OCI-LY7 (cell line): ENCODE measurements at regions not wholly inside any gene's neighbourhood (a gene's known extent, or its start where the extent isn't known, plus 50 kb on each side); places are given as distances from the start of the nearest gene placed in this dataset.

Experiments used
- BruUV-seq: library from RNA; stranded (reverse); fragments of 400-500 nt; replicated peaks from 2 replicates; lab custom pipeline; 2021; lab: Mats Ljungman, UMichigan
- CTCF ChIA-PET: fragments of 300-600 bp; sonication (Branson Sonifier 250); formaldehyde crosslinking; loops from one replicate; lab custom pipeline; 2022; ENCODE audit warnings: antibody characterized with exemption; ENCODE audit not compliant: unreplicated experiment; lab: Charles Lee
- POLR2A ChIA-PET: fragments of 300-600 bp; sonication (Branson Sonifier 250); formaldehyde crosslinking; loops from one replicate; lab custom pipeline; 2022; ENCODE audit warnings: antibody characterized with exemption; lab: Charles Lee
- DNase-seq: peaks from one replicate; pipeline ENCODE4 v3.0.0-alpha.2; 2015; ENCODE audit warnings: low spot score
- H2AFZ ChIP-seq: fragments of 200-600 bp; sonication (generic), shearing (Covaris generic); 2 replicates; pipeline ENCODE4 v1.6.1; 2014; ENCODE audit warnings: mild to moderate bottlenecking, antibody characterized with exemption, low read length, moderate library complexity
- H3K27ac ChIP-seq: fragments of 200-600 bp; sonication (generic); 2 replicates; pipeline ENCODE4 v1.5.1; 2014; ENCODE audit warnings: mixed run types, low read depth, mild to moderate bottlenecking, moderate library complexity, low read length, inconsistent platforms; ENCODE audit not compliant: poor library complexity, severe bottlenecking
- H3K36me3 ChIP-seq: fragments of 200-600 bp; sonication (generic); 2 replicates; pipeline ENCODE4 v1.6.1; 2014; ENCODE audit warnings: mild to moderate bottlenecking, antibody characterized with exemption, low read length, moderate library complexity, mixed read lengths; ENCODE audit not compliant: insufficient read depth
- H3K4me1 ChIP-seq: fragments of 200-600 bp; sonication (generic); 2 replicates; pipeline ENCODE4 v1.5.1; 2014; ENCODE audit warnings: mild to moderate bottlenecking, low read length; ENCODE audit not compliant: insufficient read depth, poor library complexity, severe bottlenecking
- H3K4me2 ChIP-seq: fragments of 200-600 bp; sonication (generic); 2 replicates; pipeline ENCODE4 v1.6.1; 2014; ENCODE audit warnings: mild to moderate bottlenecking, low read length
- H3K4me3 ChIP-seq: fragments of 200-600 bp; sonication (generic); 2 replicates; pipeline ENCODE4 v1.5.1; 2014; ENCODE audit warnings: mild to moderate bottlenecking, low read depth, low read length; ENCODE audit not compliant: poor library complexity, severe bottlenecking
- H3K79me2 ChIP-seq: fragments of 200-600 bp; sonication (generic); 2 replicates; pipeline ENCODE4 v1.6.1; 2016; ENCODE audit warnings: low read depth, mild to moderate bottlenecking, low read length, moderate library complexity, mixed read lengths; ENCODE audit not compliant: insufficient read depth
- H3K9me2 ChIP-seq: fragments of 200-600 bp; sonication (generic); 2 replicates; pipeline ENCODE4 v1.6.1; 2016; ENCODE audit warnings: mild to moderate bottlenecking, low read length, mixed read lengths; ENCODE audit not compliant: insufficient read depth
- H3K9me3 ChIP-seq: fragments of 200-600 bp; sonication (generic); 2 replicates; pipeline ENCODE4 v1.6.1; 2014; ENCODE audit warnings: mild to moderate bottlenecking, mixed run types, low read length, mixed read lengths
- H4K20me1 ChIP-seq: fragments of 200-600 bp; sonication (generic); 2 replicates; pipeline ENCODE4 v1.6.1; 2014; ENCODE audit warnings: mild to moderate bottlenecking, antibody characterized with exemption, low read length, moderate library complexity, mixed read lengths; ENCODE audit not compliant: insufficient read depth
- EZH2phosphoT487 ChIP-seq: fragments of 200-600 bp; sonication (generic); IDR thresholded peaks from 2 replicates; pipeline ENCODE4 v1.6.1; 2018; ENCODE audit warnings: low read depth, borderline replicate concordance, mild to moderate bottlenecking, mixed run types, antibody characterized with exemption, low read length, moderate library complexity, mixed read lengths
- intact Hi-C: fragments of 100-400 bp; cut with micrococcal nuclease; formaldehyde crosslinking; loops from one replicate; pipeline ENCODE4 v1.10.0; 2022; ENCODE audit not compliant: unreplicated experiment
- TF ChIP-seq, protein P1 (sequence below): fragments of 200-600 bp; sonication (generic); conservative IDR thresholded peaks from 2 replicates; pipeline ENCODE4 v1.5.1; 2014; ENCODE audit warnings: mild to moderate bottlenecking, antibody characterized with exemption, low read length, moderate library complexity, mixed read lengths

DNA sequence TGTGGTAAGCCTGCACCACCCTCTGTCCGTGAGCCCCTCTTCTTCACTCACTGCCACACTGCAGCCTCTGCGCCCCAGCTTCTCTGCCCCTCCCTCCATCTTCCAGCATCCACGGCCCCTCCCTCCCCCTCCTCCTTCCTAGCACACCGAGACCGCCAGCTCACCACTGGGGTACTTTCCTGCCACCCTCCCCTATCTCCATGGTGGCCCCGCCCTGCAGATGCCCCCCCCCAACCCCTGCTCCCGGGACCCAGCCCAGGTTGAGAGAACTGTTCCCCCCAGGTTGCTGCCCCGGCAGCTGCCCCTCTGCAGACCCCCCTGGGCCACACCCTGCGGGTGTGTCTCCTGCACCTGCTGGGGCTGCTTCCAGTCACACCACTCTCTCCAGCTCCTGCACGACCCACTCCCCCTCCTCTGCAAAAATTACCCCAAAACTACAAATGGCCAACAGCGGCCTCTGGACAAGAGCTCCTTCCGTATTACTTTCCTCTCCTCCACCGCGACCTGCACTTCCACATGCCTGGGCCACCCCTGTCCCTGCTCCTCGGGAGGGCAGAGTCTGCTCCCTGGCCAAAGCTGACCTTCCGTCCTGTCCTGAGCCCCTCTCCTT is 209.2 kb upstream of the PPP2R2D start:
- no peak overlapping the region for H3K4me3 ChIP-seq
- ChIA-PET POLR2A (no interaction called here), CTCF (no interaction called here)
- intact Hi-C loops, result no loop called here
- no peak overlapping the region for H2AFZ ChIP-seq
- no peaks in the 10 kb centered on the region for H3K79me2 ChIP-seq
- TF ChIP-seq, protein P1, sequence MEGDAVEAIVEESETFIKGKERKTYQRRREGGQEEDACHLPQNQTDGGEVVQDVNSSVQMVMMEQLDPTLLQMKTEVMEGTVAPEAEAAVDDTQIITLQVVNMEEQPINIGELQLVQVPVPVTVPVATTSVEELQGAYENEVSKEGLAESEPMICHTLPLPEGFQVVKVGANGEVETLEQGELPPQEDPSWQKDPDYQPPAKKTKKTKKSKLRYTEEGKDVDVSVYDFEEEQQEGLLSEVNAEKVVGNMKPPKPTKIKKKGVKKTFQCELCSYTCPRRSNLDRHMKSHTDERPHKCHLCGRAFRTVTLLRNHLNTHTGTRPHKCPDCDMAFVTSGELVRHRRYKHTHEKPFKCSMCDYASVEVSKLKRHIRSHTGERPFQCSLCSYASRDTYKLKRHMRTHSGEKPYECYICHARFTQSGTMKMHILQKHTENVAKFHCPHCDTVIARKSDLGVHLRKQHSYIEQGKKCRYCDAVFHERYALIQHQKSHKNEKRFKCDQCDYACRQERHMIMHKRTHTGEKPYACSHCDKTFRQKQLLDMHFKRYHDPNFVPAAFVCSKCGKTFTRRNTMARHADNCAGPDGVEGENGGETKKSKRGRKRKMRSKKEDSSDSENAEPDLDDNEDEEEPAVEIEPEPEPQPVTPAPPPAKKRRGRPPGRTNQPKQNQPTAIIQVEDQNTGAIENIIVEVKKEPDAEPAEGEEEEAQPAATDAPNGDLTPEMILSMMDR, result no peak
- TF ChIP-seq EZH2phosphoT487, result no peak
- no peaks in the 10 kb centered on the region for H3K9me3 ChIP-seq
- H3K36me3 ChIP-seq, result no peaks in the 10 kb centered on the region
- no peaks in the 10 kb centered on the region for H4K20me1 ChIP-seq
- H3K27ac ChIP-seq, result no peak overlapping the region
- no peak for DNase-seq
- no peaks in the 10 kb centered on the region for H3K9me2 ChIP-seq
- no peaks in the 10 kb centered on the region for H3K4me1 ChIP-seq
- no peak overlapping the region for H3K4me2 ChIP-seq
- no TSS peak for BruUV-seq

DNA sequence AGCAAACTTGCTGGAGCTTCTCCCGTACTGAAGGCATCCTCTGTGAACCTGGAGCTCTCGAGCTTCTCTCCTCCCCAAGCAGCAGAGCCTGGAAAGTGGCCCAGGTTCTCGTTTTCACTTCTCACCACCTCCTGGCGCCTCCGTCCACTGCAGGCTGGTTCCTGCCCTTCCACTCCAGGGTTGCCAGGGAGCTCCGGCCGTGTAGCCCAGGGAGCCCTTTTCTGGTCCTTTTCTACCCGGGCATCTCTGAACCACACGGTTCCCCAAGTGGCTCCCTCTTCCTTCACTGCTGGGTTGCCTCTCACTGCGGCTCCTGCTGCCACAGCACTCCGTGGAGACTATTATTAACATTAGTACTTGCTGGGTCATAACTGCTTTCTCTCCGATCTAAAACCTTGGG is 208.6 kb upstream of the PPP2R2D start:
- Histone ChIP-seq H3K36me3 (no peaks in the 10 kb centered on the region), H3K4me3 (no peak overlapping the region), H3K27ac (no peak overlapping the region), H4K20me1 (no peaks in the 10 kb centered on the region), H2AFZ (no peak overlapping the region), H3K4me2 (no peak overlapping the region), H3K9me2 (no peaks in the 10 kb centered on the region), H3K79me2 (no peaks in the 10 kb centered on the region), H3K4me1 (no peaks in the 10 kb centered on the region), H3K9me3 (no peaks in the 10 kb centered on the region)
- TF ChIP-seq, protein P1, result no peak
- no peak for TF ChIP-seq EZH2phosphoT487
- ChIA-PET CTCF (no interaction called here), POLR2A (no interaction called here)
- no TSS peak for BruUV-seq
- intact Hi-C loops, result no loop called here
- no peak for DNase-seq

- no peak for TF ChIP-seq EZH2phosphoT487
- TF ChIP-seq, protein P1, result no peak
- intact Hi-C loops, result no loop called here
- Histone ChIP-seq H3K9me2 (no peaks in the 10 kb centered on the region), H3K4me3 (no peak overlapping the region), H3K79me2 (no peaks in the 10 kb centered on the region), H4K20me1 (no peaks in the 10 kb centered on the region), H3K36me3 (no peaks in the 10 kb centered on the region), H3K9me3 (no peaks in the 10 kb centered on the region), H3K4me2 (no peak overlapping the region), H3K27ac (no peak overlapping the region), H2AFZ (no peak overlapping the region), H3K4me1 (no peaks in the 10 kb centered on the region)
- no TSS peak for BruUV-seq
- ChIA-PET CTCF (interaction anchor here (0.6 kb wide), 1 partner anchor 1709 kb away, joined by 9 read pairs; no protein-coding TSS in a partner anchor), POLR2A (no interaction called here)
- DNase-seq, result no peak
Measured at GRCh38 chr10:131692686-131693334, 208.0 kb upstream of the PPP2R2D start.
